CD14-positive monocyte (primary cell): ENCODE measurements at regions not wholly inside any gene's neighbourhood (a gene's known extent, or its start where the extent isn't known, plus 50 kb on each side); places are given as distances from the start of the nearest gene placed in this dataset.

Experiments
- DNase-seq, 3 donors: peaks; one replicate each; pipeline ENCODE4 v3.0.0-alpha.2; 2011 to 2022
- H2AFZ ChIP-seq: 2 replicates; pipeline ENCODE4 v1.6.0; 2012; ENCODE audit warnings: mild to moderate bottlenecking, low read depth, low read length, inconsistent platforms; ENCODE audit not compliant: insufficient read depth, poor library complexity, severe bottlenecking
- H3K27ac ChIP-seq, 2 donors: 1 replicate in 1 of 2; 2 replicates in 1 of 2; pipeline ENCODE4 v1.5.1; 2012 to 2013; ENCODE audit warnings: low read length in 2 of 2, control low read depth in 1 of 2, inconsistent platforms in 1 of 2, low read depth in 1 of 2, mild to moderate bottlenecking in 1 of 2
- H3K27me3 ChIP-seq, 2 donors: one replicate each; pipeline versions ENCODE4 v1.6.0 to v1.6.1; 2011 to 2013; ENCODE audit warnings: low read length in 2 of 2; ENCODE audit not compliant: control insufficient read depth in 2 of 2, insufficient read depth in 2 of 2
- H3K36me3 ChIP-seq, 2 donors: replicated peaks in 1 of 2; 1 replicate in 1 of 2; 2 replicates in 1 of 2; pipeline versions ENCODE4 v1.5.1 to v1.6.1; 2012 to 2013; ENCODE audit warnings: low read length in 2 of 2, control low read depth in 1 of 2, inconsistent platforms in 1 of 2, mild to moderate bottlenecking in 1 of 2; ENCODE audit not compliant: insufficient read depth in 2 of 2, control insufficient read depth in 1 of 2
- H3K4me1 ChIP-seq, 2 donors: 1 replicate in 1 of 2; 2 replicates in 1 of 2; pipeline versions ENCODE4 v1.5.1 to v1.6.1; 2012 to 2013; ENCODE audit warnings: low read length in 2 of 2, control low read depth in 1 of 2, inconsistent platforms in 1 of 2, mild to moderate bottlenecking in 1 of 2, moderate library complexity in 1 of 2; ENCODE audit not compliant: insufficient read depth in 2 of 2, control insufficient read depth in 1 of 2
- H3K4me2 ChIP-seq: replicated peaks from 2 replicates; pipeline ENCODE3; 2012; ENCODE audit warnings: low read length, moderate library complexity, mild to moderate bottlenecking; ENCODE audit not compliant: poor library complexity, severe bottlenecking; ENCODE audit errors: extremely low read depth
- H3K4me3 ChIP-seq, 3 experiments: fragments of 200-600 bp in 1 of 3; sonication (generic) in 1 of 3; replicated peaks in 1 of 3; 1 replicate in 2 of 3; 2 replicates in 1 of 3; pipeline ENCODE4 v1.5.1; 2011 to 2013; ENCODE audit warnings: low read length in 3 of 3, mild to moderate bottlenecking in 3 of 3, control low read depth in 2 of 3, low read depth in 2 of 3, inconsistent platforms in 1 of 3, moderate library complexity in 1 of 3
- H3K79me2 ChIP-seq: 2 replicates; pipeline ENCODE4 v1.6.0; 2012; ENCODE audit warnings: mild to moderate bottlenecking, control low read depth, inconsistent platforms, low read length, moderate library complexity; ENCODE audit not compliant: insufficient read depth
- H3K9ac ChIP-seq: 2 replicates; pipeline ENCODE4 v1.6.0; 2017; ENCODE audit warnings: low read length, mild to moderate bottlenecking; ENCODE audit not compliant: insufficient read depth, poor library complexity, severe bottlenecking
- H3K9me3 ChIP-seq, 2 donors: replicated peaks in 1 of 2; 1 replicate in 1 of 2; 2 replicates in 1 of 2; pipeline versions ENCODE4 v1.5.1 to v1.6.1; 2012 to 2013; ENCODE audit warnings: low read length in 2 of 2, control low read depth in 1 of 2; ENCODE audit not compliant: control insufficient read depth in 1 of 2, insufficient read depth in 1 of 2
- H4K20me1 ChIP-seq: 2 replicates; pipeline ENCODE4 v1.6.0; 2012; ENCODE audit warnings: mild to moderate bottlenecking, low read length, control low read depth, moderate library complexity; ENCODE audit not compliant: insufficient read depth
- H3K27ac Mint-ChIP-seq, 7 donors: one replicate each; pipeline ENCODE4 v1.8.0; 2020; ENCODE audit warnings: mild to moderate bottlenecking in 7 of 7, mixed read lengths in 7 of 7, moderate library complexity in 6 of 7, inconsistent platforms in 2 of 7
- H3K27me3 Mint-ChIP-seq, 3 donors: one replicate each; pipeline ENCODE4 v1.8.0; 2021 to 2022; ENCODE audit warnings: low read depth in 3 of 3, mild to moderate bottlenecking in 3 of 3, mixed read lengths in 3 of 3, moderate library complexity in 3 of 3, inconsistent platforms in 1 of 3
- H3K36me3 Mint-ChIP-seq, 2 donors: one replicate each; pipeline ENCODE4 v1.8.0; 2020; ENCODE audit warnings: mixed read lengths in 2 of 2, inconsistent platforms in 1 of 2, mild to moderate bottlenecking in 1 of 2
- H3K4me1 Mint-ChIP-seq: one replicate; pipeline ENCODE4 v1.8.0; 2020; ENCODE audit warnings: mild to moderate bottlenecking, mixed read lengths
- H3K4me3 Mint-ChIP-seq, 2 donors: one replicate each; pipeline ENCODE4 v1.8.0; 2020; ENCODE audit warnings: mild to moderate bottlenecking in 2 of 2, mixed read lengths in 2 of 2, moderate library complexity in 1 of 2
- H3K9me3 Mint-ChIP-seq, 7 donors: one replicate each; pipeline ENCODE4 v1.8.0; 2020 to 2022; ENCODE audit warnings: mixed read lengths in 7 of 7, mild to moderate bottlenecking in 6 of 7, moderate library complexity in 6 of 7, inconsistent platforms in 2 of 7
- CTCF ChIP-seq: fragments of 200-600 bp; IDR thresholded peaks from one replicate; pipeline ENCODE4 v1.8.0; 2022; ENCODE audit warnings: antibody characterized with exemption, mild to moderate bottlenecking
- WGBS: methylation state at CpG from one replicate; pipeline ENCODE4 v1.1.5; 2013; ENCODE audit warnings: missing lambda C conversion rate; ENCODE audit not compliant: insufficient coverage; 5-methylcytosine and 5-hydroxymethylcytosine counted together
- intact Hi-C, 2 donors: fragments of 100-400 bp; cut with micrococcal nuclease; formaldehyde crosslinking; loops; one replicate each; pipeline versions ENCODE4 v1.15.0 to v1.15.1; 2023

- Histone ChIP-seq H3K4me3 (no peak overlapping the region), H3K4me1 (no peaks in the 10 kb centered on the region), H3K9me3 (no peaks in the 10 kb centered on the region), H3K27ac (no peak overlapping the region), H2AFZ (no peak overlapping the region), H3K27me3 (no peaks in the 10 kb centered on the region), H3K4me2 (no peak overlapping the region), H4K20me1 (no peaks in the 10 kb centered on the region), H3K79me2 (no peaks in the 10 kb centered on the region), H3K9ac (no peak overlapping the region), H3K36me3 (no peaks in the 10 kb centered on the region)
- intact Hi-C loops: no loop called here
- DNase-seq: no peak
- no peak for TF ChIP-seq CTCF
- no CpG with 5 or more reads among the region's 3 CpGs for WGBS
- Mint-ChIP-seq H3K27me3 (no peaks in the 10 kb centered on the region), H3K4me3 (no peak overlapping the region), H3K4me1 (no peaks in the 10 kb centered on the region), H3K36me3 (no peaks in the 10 kb centered on the region), H3K9me3 (peaks cover 0 to 9% (median 2%) of the 10 kb centered on the region in 7 donors), H3K27ac (no peak overlapping the region)
Measured at GRCh38 chr9:118721276-118721675, 648.0 kb downstream of the BRINP1 start.

- no peaks in the 10 kb centered on the region for H3K27me3 ChIP-seq
- no peaks in the 10 kb centered on the region for H3K36me3 Mint-ChIP-seq
- H3K4me3 Mint-ChIP-seq: no peak overlapping the region
- intact Hi-C loops: no loop called here
- no peaks in the 10 kb centered on the region for H3K27me3 Mint-ChIP-seq
- H2AFZ ChIP-seq: no peak overlapping the region
- H3K79me2 ChIP-seq: no peaks in the 10 kb centered on the region
- H3K9ac ChIP-seq: no peak overlapping the region
- H3K27ac Mint-ChIP-seq: no peak overlapping the region
- no peak overlapping the region for H3K27ac ChIP-seq
- no peaks in the 10 kb centered on the region for H3K4me1 ChIP-seq
- TF ChIP-seq CTCF: no peak
- no peaks in the 10 kb centered on the region for H4K20me1 ChIP-seq
- H3K9me3 ChIP-seq: peaks cover 0 to 3% of the 10 kb centered on the region in 2 donors
- no peaks in the 10 kb centered on the region for H3K4me1 Mint-ChIP-seq
- no peaks in the 10 kb centered on the region for H3K36me3 ChIP-seq
- no peak for DNase-seq
- H3K9me3 Mint-ChIP-seq: peaks cover 0 to 9% (median 2%) of the 10 kb centered on the region in 7 donors
- no peak overlapping the region for H3K4me3 ChIP-seq
- H3K4me2 ChIP-seq: no peak overlapping the region
- 93% methylated on average over 2 of the region's 2 CpGs for WGBS
Measured at GRCh38 chr9:118721923-118722322, 647.3 kb downstream of the BRINP1 start.
